DND-41 (cell line): ENCODE measurements at regions not wholly inside any gene's neighbourhood (a gene's known extent, or its start where the extent isn't known, plus 50 kb on each side); places are given as distances from the start of the nearest gene placed in this dataset.

Experiments used
- CTCF ChIP-seq: IDR thresholded peaks from 2 replicates; pipeline ENCODE4 v1.5.1; 2012; ENCODE audit warnings: borderline replicate concordance, low read length, moderate library complexity, mild to moderate bottlenecking; ENCODE audit not compliant: poor library complexity, severe bottlenecking; ENCODE audit errors: extremely low read depth
- EZH2 ChIP-seq: IDR thresholded peaks from 3 replicates; pipeline ENCODE4 v1.6.1; 2012; ENCODE audit warnings: borderline replicate concordance, low read depth, mild to moderate bottlenecking, moderate library complexity, low read length, inconsistent platforms; ENCODE audit not compliant: severe bottlenecking

- TF ChIP-seq EZH2: no peak
- no peak for TF ChIP-seq CTCF
Observed at GRCh38 chr6:160861824-160862223, 129.7 kb upstream of the MAP3K4 start.
